ENCODE measurements at regions not wholly inside any gene's neighbourhood (a gene's known extent, or its start where the extent isn't known, plus 50 kb on each side); places are given as distances from the start of the nearest gene placed in this dataset.

DNA sequence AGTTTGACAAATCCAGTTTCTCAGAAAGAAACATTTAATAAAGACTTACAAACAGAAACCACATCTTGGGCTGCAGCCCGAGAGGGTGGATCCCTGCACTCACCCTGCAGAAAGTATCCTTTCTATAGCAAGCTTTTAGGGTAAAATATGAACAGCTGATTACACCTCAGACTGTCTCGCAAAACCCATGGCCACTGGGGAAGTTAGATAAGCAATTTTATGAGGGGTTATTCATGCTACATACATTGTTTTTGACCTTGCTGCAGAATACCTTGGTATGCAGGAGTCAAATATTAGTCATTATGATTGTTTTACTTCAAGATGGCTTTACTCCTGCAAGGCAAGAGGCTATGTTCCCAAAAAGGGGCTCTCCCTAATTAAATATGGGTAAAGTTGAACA lies 126.9 kb downstream of the OR2B2 start:
- TF ChIP-seq CTCF (IDR thresholded peaks at IDR 0.05; ENCODE audit: insufficient read depth, low read depth, low read length): no peak
- no peak for DNase-seq (ENCODE audit: low read depth)
- no peak overlapping the region for H3K4me3 ChIP-seq (ENCODE audit: low read depth, low read length)

- no peak for TF ChIP-seq CTCF (IDR thresholded peaks at IDR 0.05; ENCODE audit: insufficient read depth, low read depth, low read length)
- H3K4me3 ChIP-seq (ENCODE audit: low read depth, low read length): no peak overlapping the region
- DNase-seq (ENCODE audit: low read depth): no peak
These were observed 129.4 kb downstream of the OR2B2 start for GRCh38 chr6:27782748-27783147.

DNA sequence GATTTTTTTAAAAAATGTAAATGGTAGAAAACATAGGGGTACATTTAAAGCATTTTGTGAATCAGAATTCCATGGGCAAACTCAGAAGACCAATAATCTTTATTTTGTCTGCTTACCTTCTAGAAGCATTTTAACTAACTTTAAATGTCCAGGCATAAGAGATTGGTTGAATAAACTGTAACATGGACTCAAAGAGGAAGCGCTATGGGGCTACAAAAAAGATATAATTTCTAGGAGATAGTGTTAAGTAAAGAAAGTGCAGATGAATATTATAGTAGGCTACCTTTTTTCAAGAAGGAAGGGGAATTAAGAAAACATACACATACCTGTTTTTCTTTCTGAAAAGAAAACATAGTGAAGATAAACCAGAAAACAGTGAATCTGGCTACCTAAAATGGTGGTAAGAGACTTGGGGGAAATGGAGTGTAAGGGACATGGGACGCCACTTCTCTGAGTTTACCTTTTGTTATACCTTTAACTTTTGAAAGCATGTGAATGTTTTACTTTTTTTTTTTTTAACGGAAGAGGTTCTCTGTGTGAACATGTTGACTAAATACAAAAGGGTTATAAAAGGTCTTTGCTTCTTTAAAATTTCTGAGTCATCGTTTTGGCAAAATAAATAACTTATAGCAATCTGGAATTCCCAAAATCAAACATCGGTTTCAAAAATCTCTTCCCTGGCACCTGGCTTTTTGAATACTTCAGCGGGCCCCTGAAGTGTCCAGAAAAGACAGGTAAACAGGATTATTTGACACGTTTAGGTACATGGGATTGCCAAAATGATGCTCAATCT lies 133.4 kb downstream of the OR2B2 start:
- no peak overlapping the region for H3K4me3 ChIP-seq (ENCODE audit: low read depth, low read length)
- no peak for TF ChIP-seq CTCF (IDR thresholded peaks at IDR 0.05; ENCODE audit: insufficient read depth, low read depth, low read length)
- DNase-seq (ENCODE audit: low read depth): no peak

- peak overlapping the region; percentile 39 for H3K4me3 ChIP-seq (ENCODE audit: low read depth, low read length)
- TF ChIP-seq CTCF (IDR thresholded peaks at IDR 0.05; ENCODE audit: insufficient read depth, low read depth, low read length): no peak
- DNase-seq (ENCODE audit: low read depth): peak; percentile 6
These were observed 134.4 kb downstream of the OR2B2 start for GRCh38 chr6:27777614-27778355.

- no peak for TF ChIP-seq CTCF (IDR thresholded peaks at IDR 0.05; ENCODE audit: insufficient read depth, low read depth, low read length)
- peak overlapping the region; percentile 39 for H3K4me3 ChIP-seq (ENCODE audit: low read depth, low read length)
- DNase-seq (ENCODE audit: low read depth): no peak
These were observed 135.1 kb downstream of the OR2B2 start for GRCh38 chr6:27777126-27777525.

- no peak for DNase-seq (ENCODE audit: low read depth)
- no peak overlapping the region for H3K4me3 ChIP-seq (ENCODE audit: low read depth, low read length)
- no peak for TF ChIP-seq CTCF (IDR thresholded peaks at IDR 0.05; ENCODE audit: insufficient read depth, low read depth, low read length)
These were observed 135.7 kb downstream of the OR2B2 start for GRCh38 chr6:27776504-27776903.

All from fibroblast of villous mesenchyme (primary cell).